Naive B cell (primary cell): ENCODE measurements at regions not wholly inside any gene's neighbourhood (a gene's known extent, or its start where the extent isn't known, plus 50 kb on each side); places are given as distances from the start of the nearest gene placed in this dataset.

Experiments used
- ATAC-seq, 2 donors: fragments of 150-1000 bp; cut with Tn5 transposase; 2 replicates each; pipeline ENCODE4 v1.10.0; 2021; ENCODE audit warnings: low read depth in 2 of 2, mild to moderate bottlenecking in 2 of 2, moderate library complexity in 2 of 2
- DNase-seq: peaks from one replicate; pipeline ENCODE4 v3.0.0; 2022
- H3K27ac Mint-ChIP-seq, 6 donors: one replicate each; pipeline ENCODE4 v1.8.0; 2020 to 2022; ENCODE audit warnings: mild to moderate bottlenecking in 6 of 6, mixed read lengths in 6 of 6, moderate library complexity in 5 of 6, inconsistent platforms in 2 of 6
- H3K27me3 Mint-ChIP-seq, 3 donors: one replicate each; pipeline ENCODE4 v1.8.0; 2021 to 2022; ENCODE audit warnings: mixed read lengths in 3 of 3, mild to moderate bottlenecking in 1 of 3
- H3K36me3 Mint-ChIP-seq, 2 donors: one replicate each; pipeline ENCODE4 v1.8.0; 2020 to 2022; ENCODE audit warnings: mixed read lengths in 2 of 2, inconsistent platforms in 1 of 2, mild to moderate bottlenecking in 1 of 2
- H3K4me1 Mint-ChIP-seq, 3 donors: one replicate each; pipeline ENCODE4 v1.8.0; 2020 to 2022; ENCODE audit warnings: mixed read lengths in 3 of 3, inconsistent platforms in 1 of 3, mild to moderate bottlenecking in 1 of 3, moderate library complexity in 1 of 3
- H3K4me3 Mint-ChIP-seq, 8 donors: one replicate each; pipeline ENCODE4 v1.8.0; 2020 to 2022; ENCODE audit warnings: mild to moderate bottlenecking in 8 of 8, mixed read lengths in 8 of 8, moderate library complexity in 8 of 8, inconsistent platforms in 2 of 8
- H3K9me3 Mint-ChIP-seq, 7 donors: one replicate each; pipeline ENCODE4 v1.8.0; 2020 to 2022; ENCODE audit warnings: mixed read lengths in 7 of 7, mild to moderate bottlenecking in 5 of 7, inconsistent platforms in 2 of 7, moderate library complexity in 1 of 7

GRCh38 chr16:9197957-9198661 lies 106.7 kb downstream of the HAPSTR1 start:
- Mint-ChIP-seq H3K4me1 (no peaks in the 10 kb centered on the region), H3K27me3 (peaks cover 25 to 53% (median 40%) of the 10 kb centered on the region in 3 donors), H3K36me3 (peaks cover 0 to 3% of the 10 kb centered on the region in 2 donors), H3K4me3 (no peak overlapping the region), H3K27ac (no peak overlapping the region), H3K9me3 (no peaks in the 10 kb centered on the region)
- ATAC-seq (no peak), DNase-seq (no peak)

DNA sequence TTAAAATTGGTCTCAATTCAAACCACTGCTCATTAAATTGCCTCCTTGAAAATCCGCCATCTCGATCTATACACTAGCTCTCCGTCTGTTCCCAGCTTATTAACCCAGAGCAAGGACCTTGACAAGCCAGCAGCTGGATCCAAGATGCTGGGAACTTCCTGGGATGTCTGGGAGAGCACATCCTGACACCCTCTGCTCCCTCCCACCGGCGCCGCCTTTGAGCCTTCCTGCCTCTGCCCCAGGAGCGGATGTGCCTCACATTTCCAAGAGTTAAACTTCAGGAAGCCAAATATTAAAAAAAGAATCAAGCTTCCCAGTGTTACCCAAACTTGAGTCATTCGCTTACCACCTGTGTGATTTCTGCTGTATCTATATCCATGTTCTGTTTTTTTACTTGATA lies 107.9 kb downstream of the HAPSTR1 start:
- H3K4me3 Mint-ChIP-seq: no peak overlapping the region
- peaks cover 0 to 7% of the 10 kb centered on the region in 2 donors for H3K36me3 Mint-ChIP-seq
- no peaks in the 10 kb centered on the region for H3K4me1 Mint-ChIP-seq
- H3K9me3 Mint-ChIP-seq: peaks cover 0 to 2% (median 0%) of the 10 kb centered on the region in 7 donors
- peak overlapping the region in 1 of 6 donors; percentile 49 for H3K27ac Mint-ChIP-seq
- peaks cover 33 to 51% (median 34%) of the 10 kb centered on the region in 3 donors for H3K27me3 Mint-ChIP-seq
- ATAC-seq (no peak), DNase-seq (no peak)

DNA sequence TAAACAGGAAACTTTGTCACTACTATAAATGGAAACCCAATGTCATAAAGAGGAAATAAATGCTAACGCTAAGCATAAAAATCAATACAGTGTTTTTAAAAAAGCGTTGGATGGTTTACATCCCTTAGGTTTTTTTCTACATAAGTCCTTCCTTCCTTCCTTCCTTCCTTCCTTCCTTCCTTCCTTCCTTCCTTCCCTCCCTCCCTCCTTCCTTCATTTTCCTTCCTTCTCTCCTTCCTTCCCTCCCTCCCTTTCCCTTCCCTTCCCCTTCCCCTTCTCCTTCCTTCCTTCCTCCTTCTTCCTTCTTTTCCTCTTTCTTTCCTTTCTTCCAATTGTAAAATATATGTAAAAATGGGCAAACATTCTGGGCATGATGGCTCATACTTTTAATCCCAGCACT lies 108.3 kb downstream of the HAPSTR1 start:
- H3K27me3 Mint-ChIP-seq: peaks cover 31 to 54% (median 36%) of the 10 kb centered on the region in 3 donors

DNA sequence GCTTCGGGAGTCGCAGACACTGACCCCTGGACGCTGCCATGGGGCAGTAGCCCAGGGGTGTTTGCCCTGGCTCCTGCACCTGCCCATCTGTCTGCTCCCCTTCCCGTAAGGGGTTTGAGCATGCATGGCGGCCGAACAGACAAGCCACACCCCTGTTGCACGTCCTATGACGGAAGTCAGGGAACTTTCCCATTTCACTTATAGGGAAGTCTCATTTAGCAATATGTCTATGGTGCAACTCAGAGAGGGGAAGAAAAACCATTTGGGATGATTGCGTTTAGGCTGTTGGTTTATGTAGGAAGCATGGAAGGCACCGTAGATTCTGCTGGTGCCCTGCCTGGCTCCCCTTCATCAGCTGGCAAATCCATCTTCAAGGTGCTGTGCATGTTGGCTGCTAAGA lies 112.5 kb downstream of the HAPSTR1 start:
- no peak for ATAC-seq
- no peak for DNase-seq
- no peak overlapping the region for H3K4me3 Mint-ChIP-seq
- no peaks in the 10 kb centered on the region for H3K4me1 Mint-ChIP-seq
- H3K36me3 Mint-ChIP-seq: peaks cover 0 to 7% of the 10 kb centered on the region in 2 donors
- peaks cover 0 to 2% (median 0%) of the 10 kb centered on the region in 7 donors for H3K9me3 Mint-ChIP-seq
- peaks cover 35 to 63% (median 41%) of the 10 kb centered on the region in 3 donors for H3K27me3 Mint-ChIP-seq
- no peak overlapping the region for H3K27ac Mint-ChIP-seq

More for the DNA sequence above, 108.3 kb downstream of the HAPSTR1 start:
- no peaks in the 10 kb centered on the region for H3K4me1 Mint-ChIP-seq
- peaks cover 0 to 7% of the 10 kb centered on the region in 2 donors for H3K36me3 Mint-ChIP-seq
- no peak for ATAC-seq
- peaks cover 0 to 2% (median 0%) of the 10 kb centered on the region in 7 donors for H3K9me3 Mint-ChIP-seq
- H3K4me3 Mint-ChIP-seq: no peak overlapping the region
- no peak overlapping the region for H3K27ac Mint-ChIP-seq
- DNase-seq: no peak

- DNase-seq (no peak), ATAC-seq (no peak)
- peaks cover 32 to 50% (median 34%) of the 10 kb centered on the region in 3 donors for H3K27me3 Mint-ChIP-seq
Observed at GRCh38 chr16:9205661-9206060, 114.2 kb downstream of the HAPSTR1 start.

DNA sequence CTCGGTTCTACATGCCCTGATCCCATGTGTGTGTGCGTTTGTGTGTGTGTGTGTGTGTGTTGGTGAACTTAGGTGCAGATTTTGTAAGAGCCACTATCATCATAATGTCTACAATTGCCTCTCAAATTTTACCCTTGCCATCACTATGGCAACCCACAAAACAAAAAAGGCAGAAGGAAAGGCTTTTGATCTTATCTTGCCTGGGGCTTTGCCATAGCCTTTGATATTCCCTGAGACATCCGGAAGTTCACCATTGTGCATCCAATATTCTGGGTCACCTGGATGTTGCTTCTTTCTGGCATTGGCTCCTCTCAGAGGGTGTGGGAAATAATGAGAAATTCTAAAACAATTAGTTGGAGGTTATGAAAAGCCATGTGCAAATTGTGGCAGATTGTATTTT lies 114.7 kb downstream of the HAPSTR1 start:
- ATAC-seq: no peak
- Mint-ChIP-seq H3K4me1 (no peaks in the 10 kb centered on the region), H3K27me3 (peaks cover 32 to 49% (median 34%) of the 10 kb centered on the region in 3 donors), H3K36me3 (peaks cover 0 to 7% of the 10 kb centered on the region in 2 donors), H3K27ac (no peak overlapping the region), H3K9me3 (peaks cover 0 to 2% (median 0%) of the 10 kb centered on the region in 7 donors), H3K4me3 (no peak overlapping the region)
- no peak for DNase-seq

More at GRCh38 chr16:9205661-9206060, 114.2 kb downstream of the HAPSTR1 start:
- Mint-ChIP-seq H3K4me3 (no peak overlapping the region), H3K4me1 (no peaks in the 10 kb centered on the region), H3K9me3 (peaks cover 0 to 2% (median 0%) of the 10 kb centered on the region in 7 donors), H3K36me3 (peaks cover 0 to 7% of the 10 kb centered on the region in 2 donors), H3K27ac (no peak overlapping the region)

DNA sequence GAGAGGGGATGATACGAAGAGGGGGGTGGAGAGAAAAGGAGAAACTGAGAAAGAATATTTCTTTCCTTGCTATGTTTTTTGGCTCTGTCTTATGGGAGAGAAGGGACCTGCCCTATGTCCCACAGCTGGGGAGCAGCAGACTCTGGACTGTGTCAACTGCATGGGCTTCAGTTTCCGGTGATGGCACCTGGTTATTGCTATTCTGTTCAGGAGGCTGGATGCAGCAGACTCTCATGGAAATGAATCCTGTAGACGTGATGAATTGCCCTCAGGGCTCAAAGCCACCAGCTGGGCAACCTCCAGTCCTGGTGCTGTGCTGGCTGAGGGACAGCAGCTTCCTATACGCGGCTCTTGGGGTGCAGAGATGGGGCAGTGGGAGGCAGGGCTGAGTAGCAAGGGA lies 121.2 kb downstream of the HAPSTR1 start:
- H3K4me1 Mint-ChIP-seq: no peaks in the 10 kb centered on the region
- no peak overlapping the region for H3K27ac Mint-ChIP-seq
- DNase-seq (no peak), ATAC-seq (no peak)
- H3K4me3 Mint-ChIP-seq: no peak overlapping the region
- peaks cover 19 to 35% (median 20%) of the 10 kb centered on the region in 3 donors for H3K27me3 Mint-ChIP-seq
- H3K36me3 Mint-ChIP-seq: no peaks in the 10 kb centered on the region
- H3K9me3 Mint-ChIP-seq: peaks cover 0 to 4% (median 0%) of the 10 kb centered on the region in 7 donors

DNA sequence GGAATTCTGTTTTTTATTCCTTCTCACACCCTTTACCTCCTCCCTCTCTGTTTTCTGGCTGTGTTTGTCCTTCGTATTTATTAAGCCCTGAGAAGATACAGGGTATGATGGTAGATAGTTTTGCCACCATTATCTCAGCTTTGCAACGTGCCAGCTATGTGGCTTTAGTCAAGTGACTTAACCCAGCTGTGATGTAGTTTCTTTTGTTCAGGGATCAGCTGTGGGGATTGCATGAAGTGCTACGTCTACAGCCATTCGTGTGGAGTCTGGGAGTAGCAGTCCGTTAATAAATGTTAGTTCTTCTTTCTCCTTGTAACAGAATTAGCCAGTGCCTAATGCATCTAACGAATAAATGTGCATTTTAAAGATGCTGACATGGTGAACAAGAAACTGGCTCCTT lies 128.4 kb downstream of the HAPSTR1 start:
- DNase-seq (no peak), ATAC-seq (no peak)
- H3K27ac Mint-ChIP-seq: no peak overlapping the region
- peaks cover 8 to 24% (median 12%) of the 10 kb centered on the region in 3 donors for H3K27me3 Mint-ChIP-seq
- H3K4me3 Mint-ChIP-seq: no peak overlapping the region
- H3K36me3 Mint-ChIP-seq: no peaks in the 10 kb centered on the region
- no peaks in the 10 kb centered on the region for H3K4me1 Mint-ChIP-seq
- H3K9me3 Mint-ChIP-seq: peaks cover 0 to 9% (median 6%) of the 10 kb centered on the region in 7 donors

GRCh38 chr16:9225527-9226316 lies 134.3 kb downstream of the HAPSTR1 start:
- H3K27me3 Mint-ChIP-seq: peaks cover 11 to 23% (median 22%) of the 10 kb centered on the region in 3 donors
- no peak for ATAC-seq
- H3K9me3 Mint-ChIP-seq: peaks cover 0 to 9% (median 5%) of the 10 kb centered on the region in 7 donors
- no peaks in the 10 kb centered on the region for H3K4me1 Mint-ChIP-seq
- no peak overlapping the region for H3K4me3 Mint-ChIP-seq
- H3K27ac Mint-ChIP-seq: no peak overlapping the region
- no peaks in the 10 kb centered on the region for H3K36me3 Mint-ChIP-seq
- no peak for DNase-seq

- H3K4me1 Mint-ChIP-seq: no peaks in the 10 kb centered on the region
- peaks cover 13 to 23% (median 23%) of the 10 kb centered on the region in 3 donors for H3K27me3 Mint-ChIP-seq
- no peak overlapping the region for H3K27ac Mint-ChIP-seq
- DNase-seq (no peak), ATAC-seq (no peak)
- no peaks in the 10 kb centered on the region for H3K36me3 Mint-ChIP-seq
- H3K4me3 Mint-ChIP-seq: no peak overlapping the region
- peaks cover 0 to 9% (median 5%) of the 10 kb centered on the region in 7 donors for H3K9me3 Mint-ChIP-seq
Observed at GRCh38 chr16:9226924-9227323, 135.5 kb downstream of the HAPSTR1 start.

DNA sequence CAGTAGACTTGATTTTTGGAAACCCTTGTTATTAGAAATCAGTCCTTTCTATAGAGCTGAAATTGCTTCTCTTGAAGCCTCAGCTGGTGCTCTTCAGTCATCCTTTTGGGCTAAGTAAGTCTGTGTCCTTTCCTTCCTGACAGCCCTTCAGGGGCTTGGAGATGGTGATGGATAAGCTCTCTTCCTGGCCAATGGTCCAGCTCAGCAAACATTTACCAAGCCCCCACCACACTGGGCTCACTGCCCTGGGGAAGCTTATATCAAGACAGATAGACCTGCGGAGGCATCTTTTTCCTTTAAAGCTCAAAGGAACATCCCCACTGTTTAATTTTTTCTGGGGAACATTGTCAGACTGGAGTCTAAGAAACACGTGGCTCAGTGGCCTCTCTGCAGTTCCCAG lies 139.6 kb downstream of the HAPSTR1 start:
- no peak overlapping the region for H3K4me3 Mint-ChIP-seq
- H3K9me3 Mint-ChIP-seq: no peaks in the 10 kb centered on the region
- peaks cover 25 to 28% (median 26%) of the 10 kb centered on the region in 3 donors for H3K27me3 Mint-ChIP-seq
- H3K36me3 Mint-ChIP-seq: no peaks in the 10 kb centered on the region
- DNase-seq (no peak), ATAC-seq (no peak)
- H3K4me1 Mint-ChIP-seq: no peaks in the 10 kb centered on the region
- no peak overlapping the region for H3K27ac Mint-ChIP-seq

DNA sequence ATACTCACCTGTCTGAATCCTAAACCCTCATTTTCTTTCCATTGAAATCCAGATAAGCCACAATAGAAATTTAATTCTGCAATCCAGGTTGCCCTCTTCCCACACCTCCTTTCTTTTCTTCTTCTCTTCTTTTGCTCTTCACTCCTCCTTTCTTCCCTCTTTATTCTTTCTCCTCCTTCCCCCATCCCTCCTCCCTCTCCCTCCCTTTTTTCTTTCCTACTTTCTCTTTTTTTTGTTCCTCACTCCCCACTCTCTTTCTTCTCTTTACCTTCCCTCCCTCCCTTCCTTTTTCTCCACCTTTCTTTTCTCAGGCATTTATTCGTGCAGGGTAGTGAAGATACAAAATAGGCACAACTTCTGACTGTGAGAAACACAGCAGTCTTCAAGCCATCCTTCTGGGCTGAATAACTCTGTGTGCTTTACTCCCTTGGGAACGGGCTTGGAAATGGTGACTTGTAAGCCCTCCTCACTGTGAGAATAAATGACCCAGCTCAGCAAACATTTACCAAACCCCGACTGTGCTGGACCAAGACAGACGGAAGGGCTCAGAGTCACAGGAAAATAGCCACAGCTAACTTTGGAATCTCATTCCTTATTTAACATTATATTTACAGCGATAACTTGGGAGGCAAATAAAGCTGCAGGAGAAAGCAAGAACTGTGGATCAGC lies 140.8 kb downstream of the HAPSTR1 start:
- peaks cover 0 to 4% (median 0%) of the 10 kb centered on the region in 7 donors for H3K9me3 Mint-ChIP-seq
- DNase-seq (no peak), ATAC-seq (no peak)
- H3K4me3 Mint-ChIP-seq: no peak overlapping the region
- H3K27me3 Mint-ChIP-seq: peaks cover 21 to 26% (median 24%) of the 10 kb centered on the region in 3 donors
- no peaks in the 10 kb centered on the region for H3K4me1 Mint-ChIP-seq
- no peaks in the 10 kb centered on the region for H3K36me3 Mint-ChIP-seq
- H3K27ac Mint-ChIP-seq: no peak overlapping the region

DNA sequence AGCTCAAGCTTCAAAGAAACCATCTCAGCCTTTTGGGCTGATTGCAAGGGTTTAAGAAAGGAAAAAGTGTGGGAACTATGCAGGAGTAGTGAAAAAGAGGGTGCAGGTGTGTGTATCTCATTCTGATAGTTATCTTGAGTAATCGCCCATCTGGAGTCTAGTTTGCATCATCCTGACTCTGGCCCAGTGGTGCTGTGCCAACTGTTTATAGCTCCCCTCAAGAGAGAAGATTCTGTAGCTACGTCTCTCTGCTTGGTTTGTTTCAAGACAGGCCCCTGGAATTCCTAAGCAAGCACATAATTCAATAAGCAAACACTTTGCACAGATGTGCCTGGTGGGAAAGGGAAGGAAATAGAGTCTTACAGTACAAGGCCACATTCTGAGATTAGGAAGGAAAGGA lies 144.4 kb downstream of the HAPSTR1 start:
- H3K27me3 Mint-ChIP-seq: peaks cover 9 to 17% (median 10%) of the 10 kb centered on the region in 3 donors
- no peak for ATAC-seq
- DNase-seq: no peak
- no peak overlapping the region for H3K27ac Mint-ChIP-seq
- H3K4me3 Mint-ChIP-seq: no peak overlapping the region
- no peaks in the 10 kb centered on the region for H3K36me3 Mint-ChIP-seq
- H3K4me1 Mint-ChIP-seq: no peaks in the 10 kb centered on the region
- H3K9me3 Mint-ChIP-seq: peaks cover 0 to 18% (median 4%) of the 10 kb centered on the region in 7 donors
